ENCODE measurements at regions not wholly inside any gene's neighbourhood (a gene's known extent, or its start where the extent isn't known, plus 50 kb on each side); places are given as distances from the start of the nearest gene placed in this dataset.

DNA sequence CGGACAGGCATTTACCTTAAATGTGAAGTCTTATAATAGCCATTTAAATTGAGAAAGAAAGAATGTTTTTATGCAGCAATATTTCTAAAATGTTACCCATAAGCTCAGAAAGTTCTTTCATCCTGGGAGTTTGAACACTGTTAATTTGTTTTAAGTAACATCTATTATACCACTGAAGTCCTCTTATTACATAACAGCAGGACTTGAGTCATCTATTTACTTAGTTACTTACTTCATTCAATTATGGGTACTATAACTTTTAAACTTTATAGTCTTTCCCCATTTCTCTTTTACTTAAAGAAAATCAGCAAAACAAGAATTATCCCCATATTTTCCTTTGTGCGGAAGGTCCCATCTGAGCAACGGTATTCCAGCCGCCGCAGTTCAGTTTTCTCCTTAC, 473.1 kb downstream of the ETNK1 start:
- no peaks in the 10 kb centered on the region for H3K4me1 Mint-ChIP-seq (ENCODE audit: low read depth in 2 of 2)

DNA sequence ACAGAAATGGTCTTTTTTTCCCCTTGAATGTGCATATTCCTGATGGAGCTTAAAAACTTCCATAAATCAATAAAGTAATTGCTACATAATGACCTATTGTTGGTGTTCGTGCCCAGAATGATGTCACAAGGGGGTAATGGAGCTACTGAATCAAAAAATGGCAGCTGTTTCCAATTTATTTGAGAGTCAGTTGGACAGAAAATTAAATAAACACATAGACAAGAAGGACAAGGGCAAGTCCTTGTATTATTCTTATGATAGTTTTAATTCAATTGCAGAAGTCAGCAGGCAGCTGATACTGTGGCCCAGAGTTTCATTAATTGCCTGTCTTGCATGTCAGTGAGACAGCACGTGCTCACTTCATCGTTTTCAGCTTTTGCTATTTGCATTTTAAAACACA, 473.5 kb downstream of the ETNK1 start:
- no peaks in the 10 kb centered on the region for H3K4me1 Mint-ChIP-seq (ENCODE audit: low read depth in 2 of 2)
- no peak for ATAC-seq (replicated peaks)

More for the DNA sequence above, 473.1 kb downstream of the ETNK1 start:
- H3K36me3 Mint-ChIP-seq (ENCODE audit: insufficient read depth) = no peaks in the 10 kb centered on the region
- no peaks in the 10 kb centered on the region for H3K27me3 Mint-ChIP-seq
- no peak for DNase-seq
- H3K9me3 Mint-ChIP-seq = peaks cover 0 to 7% of the 10 kb centered on the region in 2 donors
- no peak for ATAC-seq (replicated peaks)
- no peak overlapping the region for H3K27ac Mint-ChIP-seq
- H3K4me3 Mint-ChIP-seq = no peak overlapping the region

DNA sequence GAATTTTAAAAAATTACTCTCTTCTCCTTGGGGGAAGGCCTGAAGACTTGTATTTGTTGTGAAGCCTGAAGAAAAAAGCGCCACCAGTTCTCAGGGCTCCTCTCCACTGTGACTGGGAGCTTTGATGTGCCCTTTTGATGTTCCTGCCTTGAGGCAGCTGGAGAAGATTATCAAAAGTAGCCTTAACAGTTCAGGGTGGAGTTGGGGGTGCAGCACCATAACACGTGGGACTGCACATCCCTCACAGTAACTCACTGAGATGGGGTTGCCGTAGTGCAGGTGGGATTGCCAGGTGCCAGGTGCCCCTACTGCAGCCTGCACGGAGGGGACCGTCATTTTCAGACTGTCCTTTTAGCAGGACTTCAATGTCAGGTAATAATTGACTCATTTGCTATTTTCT, 474.1 kb downstream of the ETNK1 start:
- Mint-ChIP-seq H3K27ac (no peak overlapping the region), H3K4me3 (no peak overlapping the region)
- no peak for DNase-seq

More for the DNA sequence above, 473.5 kb downstream of the ETNK1 start:
- no peak for DNase-seq
- Mint-ChIP-seq H3K4me3 (no peak overlapping the region), H3K27me3 (no peaks in the 10 kb centered on the region), H3K36me3 (ENCODE audit: insufficient read depth) (no peaks in the 10 kb centered on the region), H3K9me3 (peaks cover 0 to 7% of the 10 kb centered on the region in 2 donors), H3K27ac (no peak overlapping the region)

DNA sequence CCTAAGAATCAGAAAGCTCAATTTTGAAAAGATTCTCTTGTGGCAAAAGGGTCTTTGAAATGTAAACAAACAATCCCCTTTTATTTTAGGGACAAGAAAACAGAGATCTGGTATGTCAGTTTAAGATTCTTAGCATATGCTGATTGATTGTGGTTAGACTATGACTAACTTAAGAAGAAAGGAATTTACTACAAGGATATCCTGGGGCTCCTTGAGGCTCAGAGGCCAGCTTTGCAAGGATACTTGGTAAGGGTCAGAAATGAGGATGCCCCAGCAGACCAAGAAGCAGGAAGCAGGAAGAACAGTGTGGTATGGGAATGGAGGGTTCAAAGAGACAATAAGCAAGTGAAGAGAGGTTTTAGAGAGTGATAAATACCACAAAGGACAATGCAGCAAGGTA, 474.6 kb downstream of the ETNK1 start:
- no peak overlapping the region for H3K27ac Mint-ChIP-seq
- H3K4me1 Mint-ChIP-seq (ENCODE audit: low read depth in 2 of 2) = no peaks in the 10 kb centered on the region
- DNase-seq = no peak
- H3K4me3 Mint-ChIP-seq = no peak overlapping the region
- no peak for ATAC-seq (replicated peaks)
- H3K27me3 Mint-ChIP-seq = no peaks in the 10 kb centered on the region
- H3K9me3 Mint-ChIP-seq = peaks cover 0 to 7% of the 10 kb centered on the region in 2 donors
- H3K36me3 Mint-ChIP-seq (ENCODE audit: insufficient read depth) = no peaks in the 10 kb centered on the region

More for the DNA sequence above, 474.1 kb downstream of the ETNK1 start:
- Mint-ChIP-seq H3K4me1 (ENCODE audit: low read depth in 2 of 2) (no peaks in the 10 kb centered on the region), H3K27me3 (no peaks in the 10 kb centered on the region), H3K9me3 (peaks cover 0 to 7% of the 10 kb centered on the region in 2 donors), H3K36me3 (ENCODE audit: insufficient read depth) (no peaks in the 10 kb centered on the region)
- no peak for ATAC-seq (replicated peaks)

DNA sequence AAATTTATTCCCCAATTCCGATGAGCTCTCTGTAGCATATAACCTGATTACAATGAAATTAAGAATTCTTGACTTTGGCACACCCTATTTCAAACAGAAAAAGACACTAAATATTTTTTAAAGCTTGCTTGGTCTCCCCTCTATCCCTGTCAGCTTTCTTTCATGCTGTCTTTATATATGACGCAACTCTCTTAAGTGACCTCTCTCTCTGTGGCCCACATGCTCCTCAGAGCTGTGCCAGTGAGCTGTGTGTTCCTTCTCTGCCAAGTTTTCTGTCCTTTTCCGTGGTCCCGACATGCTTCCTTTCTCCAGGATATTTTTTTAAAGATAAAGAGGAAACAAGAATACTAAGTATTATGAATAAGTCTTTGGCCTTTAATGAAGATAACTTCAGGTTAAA, 484.0 kb downstream of the ETNK1 start:
- H3K36me3 Mint-ChIP-seq (ENCODE audit: insufficient read depth) = no peaks in the 10 kb centered on the region
- H3K27ac Mint-ChIP-seq = no peak overlapping the region
- no peak for DNase-seq
- H3K9me3 Mint-ChIP-seq = peaks cover 0 to 1% of the 10 kb centered on the region in 2 donors
- H3K27me3 Mint-ChIP-seq = no peaks in the 10 kb centered on the region
- no peak overlapping the region for H3K4me3 Mint-ChIP-seq
- no peak for ATAC-seq (replicated peaks)
- H3K4me1 Mint-ChIP-seq (ENCODE audit: low read depth in 2 of 2) = no peaks in the 10 kb centered on the region

DNA sequence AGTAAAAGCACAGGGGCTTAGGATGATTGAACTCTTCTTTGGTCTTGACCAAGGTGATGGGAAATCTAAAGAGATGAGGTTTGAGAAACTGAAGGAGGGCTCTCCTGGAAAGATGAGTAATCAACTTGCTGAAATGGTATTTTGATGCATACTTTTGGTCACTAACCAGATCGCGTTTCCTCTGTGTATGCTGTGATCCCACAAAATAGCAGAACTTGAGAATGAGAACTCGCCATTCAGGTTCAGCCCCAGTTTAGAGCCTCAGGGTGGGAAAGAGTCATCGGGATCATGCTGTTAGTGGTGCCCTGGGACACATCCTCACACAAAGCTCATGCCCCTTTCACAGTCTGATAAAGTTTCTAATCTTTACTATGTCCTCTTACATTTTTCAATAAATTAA, 488.8 kb downstream of the ETNK1 start:
- no peak overlapping the region for H3K4me3 Mint-ChIP-seq
- no peaks in the 10 kb centered on the region for H3K4me1 Mint-ChIP-seq (ENCODE audit: low read depth in 2 of 2)
- no peak for ATAC-seq (replicated peaks)
- H3K36me3 Mint-ChIP-seq (ENCODE audit: insufficient read depth) = no peaks in the 10 kb centered on the region
- no peak for DNase-seq
- no peaks in the 10 kb centered on the region for H3K27me3 Mint-ChIP-seq
- peaks cover 0 to 1% of the 10 kb centered on the region in 2 donors for H3K9me3 Mint-ChIP-seq
- no peak overlapping the region for H3K27ac Mint-ChIP-seq

DNA sequence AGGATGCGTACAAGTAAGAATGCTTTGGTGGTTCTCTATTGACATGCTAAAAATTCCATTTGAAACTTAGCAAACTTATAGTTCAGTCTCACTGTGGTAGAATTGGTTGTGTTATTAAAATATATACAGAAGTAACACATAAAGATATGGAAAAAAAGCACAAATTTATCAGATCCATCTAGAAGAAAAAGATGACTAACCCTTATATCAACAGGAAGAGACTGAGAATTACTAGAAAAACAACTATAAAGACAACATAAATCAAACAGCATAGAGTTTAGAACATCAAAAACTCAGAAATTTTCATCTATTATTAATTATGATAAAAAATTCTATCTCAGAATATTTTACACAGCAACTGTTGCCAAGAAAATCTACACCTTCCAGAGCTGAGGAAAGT, 491.0 kb downstream of the ETNK1 start:
- H3K36me3 Mint-ChIP-seq (ENCODE audit: insufficient read depth) = no peaks in the 10 kb centered on the region
- no peaks in the 10 kb centered on the region for H3K4me1 Mint-ChIP-seq (ENCODE audit: low read depth in 2 of 2)
- H3K27ac Mint-ChIP-seq = no peak overlapping the region
- H3K27me3 Mint-ChIP-seq = no peaks in the 10 kb centered on the region
- no peak overlapping the region for H3K4me3 Mint-ChIP-seq
- peaks cover 0 to 1% of the 10 kb centered on the region in 2 donors for H3K9me3 Mint-ChIP-seq
- DNase-seq (no peak), ATAC-seq (replicated peaks) (no peak)

DNA sequence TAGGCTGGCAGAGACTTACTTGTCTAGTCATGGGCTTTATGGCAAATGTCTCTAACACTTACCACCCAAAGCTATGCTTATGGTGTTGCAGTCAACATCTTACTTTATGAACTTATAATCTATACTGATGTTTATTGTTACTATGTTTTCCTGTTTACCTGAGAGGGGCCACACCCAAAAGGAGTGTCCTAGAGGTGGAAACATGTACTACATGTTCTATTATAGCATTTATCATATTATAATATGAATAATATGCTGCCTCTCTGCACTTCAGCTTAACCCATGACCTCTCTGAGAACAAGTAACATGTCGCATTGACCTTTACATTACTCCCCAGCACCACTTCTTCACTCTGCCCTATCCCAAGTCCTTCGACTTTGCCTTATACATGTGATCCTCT, 501.8 kb downstream of the ETNK1 start:
- H3K27me3 Mint-ChIP-seq = no peaks in the 10 kb centered on the region
- H3K27ac Mint-ChIP-seq = no peak overlapping the region
- no peak overlapping the region for H3K4me3 Mint-ChIP-seq
- H3K9me3 Mint-ChIP-seq = no peaks in the 10 kb centered on the region
- ATAC-seq (replicated peaks) = no peak
- H3K36me3 Mint-ChIP-seq (ENCODE audit: insufficient read depth) = no peaks in the 10 kb centered on the region
- no peak for DNase-seq
- H3K4me1 Mint-ChIP-seq (ENCODE audit: low read depth in 2 of 2) = no peaks in the 10 kb centered on the region

DNA sequence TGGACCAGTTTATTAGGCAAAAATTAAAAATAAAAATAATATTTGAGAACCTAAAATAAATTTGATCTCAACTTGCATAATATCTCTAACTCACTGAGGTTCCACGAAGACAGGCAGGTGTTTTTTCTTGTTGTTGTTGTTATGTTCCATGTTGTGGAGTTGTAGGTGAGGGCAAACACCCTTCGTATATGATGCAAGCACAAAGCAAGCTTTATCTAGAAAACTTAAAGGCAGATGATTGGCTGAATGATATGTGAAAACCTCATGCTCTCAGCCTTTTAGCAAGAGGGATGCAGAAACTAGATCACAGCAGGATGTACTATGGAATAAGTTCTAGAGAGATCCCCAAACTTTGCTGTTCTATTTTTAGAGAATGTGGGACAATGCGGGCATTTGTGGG, 502.7 kb downstream of the ETNK1 start:
- no peak overlapping the region for H3K4me3 Mint-ChIP-seq
- DNase-seq = no peak
- no peak for ATAC-seq (replicated peaks)
- no peaks in the 10 kb centered on the region for H3K36me3 Mint-ChIP-seq (ENCODE audit: insufficient read depth)
- H3K27me3 Mint-ChIP-seq = peaks cover 0 to 4% of the 10 kb centered on the region in 2 donors
- no peaks in the 10 kb centered on the region for H3K4me1 Mint-ChIP-seq (ENCODE audit: low read depth in 2 of 2)
- no peak overlapping the region for H3K27ac Mint-ChIP-seq
- H3K9me3 Mint-ChIP-seq = no peaks in the 10 kb centered on the region

DNA sequence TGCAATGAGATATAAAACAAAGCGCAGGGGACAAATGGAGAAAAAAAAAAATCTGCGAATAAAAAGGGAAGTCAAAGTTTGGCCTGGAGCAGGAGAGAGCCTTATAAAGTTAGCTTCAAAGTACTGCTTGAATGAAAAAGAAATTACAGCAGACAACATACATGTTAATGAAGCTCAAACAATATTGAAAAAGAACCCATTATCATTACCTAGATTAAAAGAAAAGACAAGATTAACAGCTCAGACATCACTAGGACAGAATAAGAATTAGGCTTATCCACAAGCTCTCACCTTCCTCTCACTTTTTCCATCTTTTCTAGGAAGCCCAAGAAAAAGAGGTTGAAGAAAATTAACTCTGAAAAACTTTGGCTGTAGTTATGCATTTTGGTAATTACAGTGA, 503.5 kb downstream of the ETNK1 start:
- no peak overlapping the region for H3K4me3 Mint-ChIP-seq

DNA sequence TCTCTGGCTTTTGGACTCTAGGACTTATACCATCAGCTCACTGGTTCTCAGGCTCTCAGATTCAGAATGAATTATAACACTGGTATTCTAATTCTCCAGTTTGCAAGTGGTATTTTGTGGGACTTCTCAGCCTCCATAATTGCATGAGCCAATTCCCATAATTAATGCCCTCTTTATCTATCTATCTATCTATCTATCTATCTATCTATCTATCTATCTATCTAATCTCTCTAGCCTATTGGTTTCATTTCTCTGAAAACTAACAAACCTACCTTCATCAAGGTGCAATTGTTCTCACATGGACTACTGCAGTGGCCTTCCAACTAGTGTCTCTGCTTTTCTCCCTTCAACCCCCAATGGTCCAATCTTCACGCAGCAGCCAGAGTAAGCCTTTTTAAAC, 507.4 kb downstream of the ETNK1 start:
- no peaks in the 10 kb centered on the region for H3K36me3 Mint-ChIP-seq (ENCODE audit: insufficient read depth)
- peaks cover 0 to 7% of the 10 kb centered on the region in 2 donors for H3K27me3 Mint-ChIP-seq
- H3K9me3 Mint-ChIP-seq = no peaks in the 10 kb centered on the region
- ATAC-seq (replicated peaks) = no peak
- H3K4me3 Mint-ChIP-seq = no peak overlapping the region
- no peak overlapping the region for H3K27ac Mint-ChIP-seq
- no peak for DNase-seq
- no peaks in the 10 kb centered on the region for H3K4me1 Mint-ChIP-seq (ENCODE audit: low read depth in 2 of 2)

More for the DNA sequence above, 503.5 kb downstream of the ETNK1 start:
- no peak for DNase-seq
- no peaks in the 10 kb centered on the region for H3K4me1 Mint-ChIP-seq (ENCODE audit: low read depth in 2 of 2)
- peaks cover 0 to 7% of the 10 kb centered on the region in 2 donors for H3K27me3 Mint-ChIP-seq
- H3K27ac Mint-ChIP-seq = no peak overlapping the region
- no peaks in the 10 kb centered on the region for H3K9me3 Mint-ChIP-seq
- no peaks in the 10 kb centered on the region for H3K36me3 Mint-ChIP-seq (ENCODE audit: insufficient read depth)
- ATAC-seq (replicated peaks) = no peak

DNA sequence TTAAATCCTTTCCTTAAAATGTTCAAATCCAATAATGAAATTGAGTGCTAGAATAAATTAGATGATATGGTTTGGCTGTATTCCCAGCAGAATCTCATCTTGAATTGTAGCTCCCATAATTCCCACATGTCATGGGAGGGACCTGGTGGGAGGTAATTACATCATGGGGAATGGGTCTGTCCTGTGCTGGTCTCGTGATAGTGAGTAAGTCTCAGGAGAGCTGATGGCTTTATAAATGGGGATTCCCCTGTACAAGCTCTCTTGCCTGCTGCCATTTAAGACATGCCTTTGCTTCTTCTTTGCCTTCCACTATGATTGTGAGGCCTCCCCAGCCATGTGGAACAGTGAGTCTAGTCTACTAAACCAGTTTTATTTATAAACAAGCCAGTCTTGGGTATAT, 508.5 kb downstream of the ETNK1 start:
- Mint-ChIP-seq H3K9me3 (no peaks in the 10 kb centered on the region), H3K36me3 (ENCODE audit: insufficient read depth) (no peaks in the 10 kb centered on the region), H3K27me3 (peaks cover 0 to 7% of the 10 kb centered on the region in 2 donors), H3K27ac (no peak overlapping the region), H3K4me1 (ENCODE audit: low read depth in 2 of 2) (no peaks in the 10 kb centered on the region), H3K4me3 (no peak overlapping the region)
- no peak for ATAC-seq (replicated peaks)
- no peak for DNase-seq

DNA sequence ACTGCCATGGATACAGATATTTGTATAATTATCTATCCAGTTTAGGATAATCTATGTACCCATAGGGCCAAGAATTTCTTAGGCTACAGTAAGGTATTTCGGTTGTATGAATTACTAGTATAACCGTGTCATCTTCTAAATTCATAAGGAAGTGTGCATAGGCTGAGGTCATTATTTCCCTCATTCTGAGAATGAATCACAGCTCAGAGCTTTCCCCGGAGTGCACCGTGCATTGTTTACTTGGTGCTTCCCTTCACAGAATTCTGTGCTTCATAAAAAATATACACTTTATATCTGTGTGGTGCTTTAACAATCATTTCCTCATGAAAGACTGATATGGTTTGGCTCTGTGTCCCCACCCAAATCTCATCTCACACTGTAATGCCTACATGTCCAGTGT, 514.1 kb downstream of the ETNK1 start:
- H3K4me1 Mint-ChIP-seq (ENCODE audit: low read depth in 2 of 2) = no peaks in the 10 kb centered on the region

DNA sequence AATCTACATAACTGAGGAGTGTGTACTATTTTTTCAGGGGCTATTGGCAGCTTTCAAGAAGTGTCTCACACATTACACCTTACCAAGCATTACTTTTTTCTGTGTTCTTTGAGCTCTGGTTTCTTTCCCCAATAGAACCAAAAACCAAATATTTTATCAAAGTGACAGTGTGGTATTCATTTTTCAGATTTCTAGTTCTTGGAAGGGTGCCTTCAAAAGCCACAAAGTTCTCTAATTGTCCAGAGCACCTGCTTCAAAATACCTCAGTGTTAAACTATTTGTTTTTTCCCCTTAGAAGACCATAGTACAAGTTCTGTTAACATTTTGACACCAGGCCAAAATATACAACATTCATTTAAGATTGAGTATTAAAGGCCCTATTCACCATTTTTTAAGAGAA, 515.7 kb downstream of the ETNK1 start:
- no peak overlapping the region for H3K27ac Mint-ChIP-seq
- H3K27me3 Mint-ChIP-seq = no peaks in the 10 kb centered on the region
- H3K4me3 Mint-ChIP-seq = no peak overlapping the region
- no peaks in the 10 kb centered on the region for H3K4me1 Mint-ChIP-seq (ENCODE audit: low read depth in 2 of 2)
- ATAC-seq (replicated peaks) (no peak), DNase-seq (no peak)
- H3K36me3 Mint-ChIP-seq (ENCODE audit: insufficient read depth) = no peaks in the 10 kb centered on the region
- H3K9me3 Mint-ChIP-seq = peaks cover 6 to 17% of the 10 kb centered on the region in 2 donors

More for the DNA sequence above, 514.1 kb downstream of the ETNK1 start:
- H3K9me3 Mint-ChIP-seq = no peaks in the 10 kb centered on the region
- no peaks in the 10 kb centered on the region for H3K27me3 Mint-ChIP-seq
- DNase-seq (no peak), ATAC-seq (replicated peaks) (no peak)
- no peaks in the 10 kb centered on the region for H3K36me3 Mint-ChIP-seq (ENCODE audit: insufficient read depth)
- no peak overlapping the region for H3K27ac Mint-ChIP-seq
- no peak overlapping the region for H3K4me3 Mint-ChIP-seq

DNA sequence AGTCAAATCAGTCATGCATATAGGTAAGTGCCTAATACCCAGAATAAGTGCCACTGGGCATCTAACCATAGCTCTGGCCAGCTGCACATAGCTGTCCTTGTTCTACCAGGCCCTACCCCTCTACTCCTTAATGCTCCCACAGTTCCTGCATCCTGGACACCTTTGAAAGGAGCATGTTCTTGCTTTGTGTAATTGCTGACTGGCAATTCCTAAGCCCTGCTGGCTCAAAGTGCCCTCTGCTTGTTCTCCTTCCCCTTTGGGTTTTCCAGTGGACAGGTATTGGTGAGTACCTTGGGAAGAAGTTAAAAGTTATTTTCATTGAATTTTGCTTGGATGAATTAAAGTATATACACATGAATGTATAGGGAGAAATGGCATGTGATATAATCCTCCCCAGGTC, 516.4 kb downstream of the ETNK1 start:
- Mint-ChIP-seq H3K9me3 (peaks cover 6 to 18% of the 10 kb centered on the region in 2 donors), H3K4me1 (ENCODE audit: low read depth in 2 of 2) (no peaks in the 10 kb centered on the region), H3K27ac (no peak overlapping the region), H3K27me3 (no peaks in the 10 kb centered on the region), H3K4me3 (no peak overlapping the region), H3K36me3 (ENCODE audit: insufficient read depth) (no peaks in the 10 kb centered on the region)
- DNase-seq (no peak), ATAC-seq (replicated peaks) (no peak)
